ENCODE measurements at regions not wholly inside any gene's neighbourhood (a gene's known extent, or its start where the extent isn't known, plus 50 kb on each side); places are given as distances from the start of the nearest gene placed in this dataset.
"Not testable (repeated sequence)": the region's sequence is repeated elsewhere in the genome, so short reads cannot be mapped to it uniquely, and the experiment has no call there.

DNA sequence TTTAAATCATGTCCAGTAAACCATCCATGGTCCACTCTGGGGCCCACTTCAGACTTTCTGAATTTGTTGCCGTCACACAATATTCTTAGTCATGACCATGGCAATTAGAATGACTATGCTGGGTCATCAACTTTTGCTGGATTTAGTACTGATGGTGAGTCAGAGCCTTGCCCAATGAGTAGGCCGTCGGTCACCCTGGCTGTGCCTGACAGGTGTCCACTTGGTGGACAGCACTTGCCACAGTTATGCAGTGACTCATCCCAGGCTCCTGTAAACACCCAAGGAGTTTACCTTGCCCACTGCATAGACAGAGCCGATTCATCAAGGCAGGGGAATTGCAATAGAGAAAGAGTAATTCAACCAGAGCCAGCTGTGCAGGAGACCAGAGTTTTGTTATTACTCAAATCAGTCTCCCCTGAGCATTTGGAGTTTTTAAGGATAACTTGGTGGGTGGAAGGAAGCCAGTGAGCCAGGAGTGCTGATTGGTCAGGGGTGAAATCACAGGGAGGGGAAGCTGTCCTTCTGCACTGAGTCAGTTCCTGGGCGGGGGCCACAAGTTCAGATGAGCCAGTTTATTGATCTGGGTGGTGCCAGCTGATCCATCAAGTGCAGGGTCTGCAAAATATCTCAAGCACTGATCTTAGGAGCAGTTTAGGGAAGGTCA lies 333.8 kb downstream of the PTPRU start:
- in situ Hi-C loops (cut with HindIII; ENCODE audit: low sequenced_read_pairs): loop anchor here (5.0 kb wide), 1 partner anchor 193 kb away; no protein-coding TSS in a partner anchor

DNA sequence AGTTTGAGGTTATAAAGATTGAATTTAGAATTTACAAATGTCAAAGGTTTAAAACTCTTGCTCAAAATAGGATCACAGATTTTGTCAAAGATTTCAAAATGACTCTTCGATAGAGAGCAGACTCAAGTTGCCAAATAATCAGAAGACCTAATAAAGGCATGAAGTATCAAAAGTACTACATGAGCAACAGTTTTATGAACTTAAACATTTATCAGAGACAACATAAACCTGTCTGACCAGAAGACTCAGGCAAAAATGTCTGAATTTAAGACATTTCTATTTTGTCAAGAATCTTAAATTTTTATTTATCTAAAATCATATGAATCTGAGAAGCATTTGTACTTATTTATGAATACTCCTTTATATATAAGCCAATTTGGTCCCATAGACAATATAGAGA lies 330.9 kb downstream of the PTPRU start:
- in situ Hi-C loops (cut with HindIII; ENCODE audit: low sequenced_read_pairs): loop anchor here (5.0 kb wide), 1 partner anchor 190 kb away; no protein-coding TSS in a partner anchor

- in situ Hi-C loops (cut with HindIII; ENCODE audit: low sequenced_read_pairs): loop anchor here (5.0 kb wide), 1 partner anchor 188 kb away; no protein-coding TSS in a partner anchor
Observed at GRCh38 chr1:29565490-29565889, 329.2 kb downstream of the PTPRU start.

DNA sequence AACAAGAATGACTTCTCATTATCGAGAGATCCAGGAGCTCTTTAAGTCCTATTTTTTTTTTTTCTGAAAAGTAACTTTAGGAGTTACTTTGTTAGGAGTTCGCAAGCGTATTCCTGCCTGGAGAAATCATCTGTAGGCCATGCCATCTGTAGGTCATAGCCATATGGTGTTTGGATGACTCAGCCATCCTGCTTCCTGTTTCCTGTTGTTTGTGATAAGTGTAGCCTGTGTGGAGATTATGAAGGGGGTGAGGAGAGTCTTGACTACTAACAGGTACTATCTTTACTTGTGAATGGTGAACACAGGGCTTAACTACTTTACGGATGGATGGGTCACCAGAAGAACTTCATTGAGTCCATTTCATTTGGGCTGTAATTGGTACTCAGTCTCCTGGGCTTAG lies 327.2 kb downstream of the PTPRU start:
- in situ Hi-C loops (cut with HindIII; ENCODE audit: low sequenced_read_pairs): loop anchor here (5.0 kb wide), 1 partner anchor 44 kb away; no protein-coding TSS in a partner anchor

GRCh38 chr1:29563092-29563491 lies 326.8 kb downstream of the PTPRU start:
- in situ Hi-C loops (cut with HindIII; ENCODE audit: low sequenced_read_pairs): loop anchor here (5.0 kb wide), 1 partner anchor 44 kb away; no protein-coding TSS in a partner anchor

GRCh38 chr1:29559056-29559455 lies 322.7 kb downstream of the PTPRU start:
- in situ Hi-C loops (cut with HindIII; ENCODE audit: low sequenced_read_pairs): no loop called here

DNA sequence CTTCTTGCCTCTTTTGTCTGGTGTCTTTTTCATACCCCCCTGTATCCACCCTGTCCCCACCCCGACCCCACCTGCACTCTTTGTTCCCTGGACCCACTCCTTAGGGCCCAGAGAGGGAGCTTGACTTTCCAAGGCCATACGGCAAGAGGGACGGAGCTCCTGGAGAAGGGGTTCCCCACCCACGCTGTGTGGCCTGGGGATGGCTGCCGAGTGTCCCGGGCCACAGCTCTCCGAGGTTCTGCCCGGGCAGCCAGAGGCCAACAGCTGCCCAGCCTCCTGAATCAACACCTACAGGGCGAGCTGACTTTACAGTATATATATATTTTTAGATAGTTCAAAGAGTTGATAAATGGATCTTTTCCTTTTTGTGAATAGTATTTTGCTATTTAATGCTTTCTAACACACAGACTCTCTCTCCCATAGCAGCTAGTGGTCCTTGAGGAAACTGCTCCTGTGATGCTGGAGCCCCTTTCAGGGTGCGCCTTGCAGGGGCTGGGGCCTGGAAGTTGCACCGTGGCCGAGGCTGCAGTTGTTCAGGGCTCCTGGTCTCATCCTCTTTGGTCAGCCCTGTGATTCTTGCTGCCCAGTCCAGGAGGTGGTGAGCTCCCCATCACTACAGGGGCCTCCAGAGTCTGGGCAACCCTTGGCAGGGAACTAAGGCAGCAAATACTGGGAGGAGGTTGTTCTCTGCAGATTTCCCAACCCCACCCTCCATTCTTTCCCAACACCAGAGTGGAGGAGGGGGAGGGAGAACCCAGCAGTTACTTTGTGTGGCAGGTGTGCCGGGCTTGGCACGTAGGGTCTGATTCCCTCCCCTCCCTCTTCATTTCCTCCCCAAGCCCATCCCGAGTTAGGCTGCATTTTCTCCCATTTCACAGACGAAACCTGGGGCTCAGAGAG lies 321.6 kb downstream of the PTPRU start:
- in situ Hi-C loops (cut with HindIII; ENCODE audit: low sequenced_read_pairs): no loop called here

DNA sequence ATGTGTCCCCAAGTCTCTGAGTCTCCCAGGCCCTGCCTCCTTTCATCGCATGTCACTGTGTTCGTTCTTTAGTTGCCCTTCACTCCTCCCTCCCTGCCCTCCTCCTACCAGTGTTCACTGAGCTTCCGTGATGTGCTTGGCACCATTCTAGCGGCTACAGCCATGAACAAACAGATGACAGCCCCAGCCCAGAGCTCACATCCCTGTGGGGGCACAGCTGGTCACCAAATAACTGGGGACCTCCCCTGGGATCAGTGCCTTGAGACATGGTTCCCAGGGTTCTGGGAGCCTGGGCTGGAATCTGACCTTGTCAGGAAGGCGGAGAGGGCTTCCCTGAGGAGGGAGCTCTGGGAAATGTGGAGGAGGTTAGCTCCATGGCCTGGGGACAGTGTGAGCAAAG lies 320.7 kb downstream of the PTPRU start:
- in situ Hi-C loops (cut with HindIII; ENCODE audit: low sequenced_read_pairs): no loop called here

DNA sequence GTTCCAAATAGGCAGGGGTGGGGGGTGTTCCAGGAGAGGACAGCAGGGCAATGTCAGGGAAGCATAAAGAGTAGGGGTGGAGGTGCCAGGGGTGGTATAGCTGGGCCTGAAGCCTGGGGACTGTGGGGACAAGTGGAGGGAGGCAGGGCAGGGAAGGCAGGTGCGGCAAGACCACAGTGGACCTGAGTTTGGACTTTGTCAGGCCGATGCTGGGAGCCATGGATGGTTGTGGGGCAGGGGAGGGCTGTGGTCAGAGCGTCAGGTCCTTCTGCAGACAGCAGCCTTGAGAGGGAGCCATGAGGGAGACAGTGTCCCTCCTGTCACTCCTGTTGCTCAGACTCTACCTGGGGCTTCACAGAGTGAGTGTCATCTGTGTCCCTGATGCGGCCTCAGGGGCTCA lies 320.3 kb downstream of the PTPRU start:
- in situ Hi-C loops (cut with HindIII; ENCODE audit: low sequenced_read_pairs): no loop called here

- in situ Hi-C loops (cut with HindIII; ENCODE audit: low sequenced_read_pairs): no loop called here
Observed at GRCh38 chr1:29555043-29555620, 318.8 kb downstream of the PTPRU start.

DNA sequence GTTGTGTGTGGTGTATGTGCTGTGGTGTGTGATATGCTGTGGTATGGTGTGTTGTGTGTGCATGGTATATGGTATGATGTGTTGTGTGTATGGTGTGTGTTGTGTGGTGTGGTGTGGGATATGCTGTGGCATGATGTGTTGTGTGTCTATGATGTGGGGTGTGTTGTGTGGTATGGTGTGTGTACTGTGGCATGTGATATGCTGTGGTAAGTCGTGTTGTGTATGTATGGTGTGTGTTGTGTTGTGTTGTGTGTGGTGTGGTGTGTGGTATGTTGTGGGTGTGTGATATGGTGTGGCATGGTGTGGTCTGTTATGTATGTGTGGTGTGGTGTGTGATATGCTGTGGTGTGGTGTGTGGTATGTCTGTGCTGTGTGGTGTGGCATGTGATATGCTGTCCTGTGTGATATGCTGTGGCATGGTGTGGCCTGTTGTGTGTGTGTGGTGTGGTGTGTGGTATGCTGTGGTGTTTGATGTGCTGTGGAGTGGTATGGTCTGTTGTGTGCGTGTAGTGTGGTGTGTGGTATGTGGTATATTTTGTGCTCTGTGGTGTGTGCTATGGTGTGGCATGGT lies 318.0 kb downstream of the PTPRU start:
- in situ Hi-C loops (cut with HindIII; ENCODE audit: low sequenced_read_pairs): no loop called here

DNA sequence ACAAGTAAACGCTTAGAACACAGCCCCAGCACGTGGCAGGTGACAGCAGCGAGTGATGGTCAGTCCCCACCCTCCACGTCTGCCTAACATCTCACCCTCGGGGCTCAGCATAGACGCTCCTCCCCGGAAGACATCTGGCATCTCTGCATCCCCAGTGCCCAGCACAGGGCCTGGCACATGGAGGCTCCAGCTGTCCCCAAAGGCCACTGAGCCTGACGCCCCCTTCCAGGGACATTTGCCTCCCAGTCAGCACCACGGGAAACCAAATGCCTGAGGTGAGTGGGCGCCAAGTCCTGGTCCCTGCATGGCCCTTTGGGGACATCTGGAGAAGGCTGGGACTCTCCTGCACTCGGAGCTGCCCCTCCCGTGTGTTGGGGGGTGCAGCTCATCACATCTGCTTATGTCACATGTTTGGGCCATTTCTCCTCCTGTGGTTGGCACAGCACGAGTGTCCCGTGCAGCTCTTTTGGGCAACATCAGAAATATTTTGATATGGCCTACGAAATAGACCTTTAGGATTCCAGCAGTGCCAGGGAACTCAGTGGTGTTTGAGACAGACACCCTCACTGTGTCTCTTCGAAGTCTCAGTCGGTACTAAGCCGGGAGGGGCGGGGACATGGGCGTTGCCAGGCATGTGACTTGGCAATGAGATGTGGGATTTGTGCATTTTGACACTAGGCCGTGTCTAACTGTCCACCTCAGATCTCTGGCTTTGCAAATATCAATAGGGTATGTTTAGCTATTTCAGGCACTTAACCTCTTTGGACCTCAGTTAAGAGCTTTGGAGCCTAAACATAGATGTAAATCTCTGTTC lies 315.0 kb downstream of the PTPRU start:
- in situ Hi-C loops (cut with HindIII; ENCODE audit: low sequenced_read_pairs): no loop called here

- in situ Hi-C loops (cut with HindIII; ENCODE audit: low sequenced_read_pairs): no loop called here
Observed at GRCh38 chr1:29550119-29550841, 314.0 kb downstream of the PTPRU start.

GRCh38 chr1:29549728-29550118 lies 313.4 kb downstream of the PTPRU start:
- in situ Hi-C loops (cut with HindIII; ENCODE audit: low sequenced_read_pairs): not testable (repeated sequence)

- in situ Hi-C loops (cut with HindIII; ENCODE audit: low sequenced_read_pairs): no loop called here
Observed at GRCh38 chr1:29549001-29549400, 312.7 kb downstream of the PTPRU start.

DNA sequence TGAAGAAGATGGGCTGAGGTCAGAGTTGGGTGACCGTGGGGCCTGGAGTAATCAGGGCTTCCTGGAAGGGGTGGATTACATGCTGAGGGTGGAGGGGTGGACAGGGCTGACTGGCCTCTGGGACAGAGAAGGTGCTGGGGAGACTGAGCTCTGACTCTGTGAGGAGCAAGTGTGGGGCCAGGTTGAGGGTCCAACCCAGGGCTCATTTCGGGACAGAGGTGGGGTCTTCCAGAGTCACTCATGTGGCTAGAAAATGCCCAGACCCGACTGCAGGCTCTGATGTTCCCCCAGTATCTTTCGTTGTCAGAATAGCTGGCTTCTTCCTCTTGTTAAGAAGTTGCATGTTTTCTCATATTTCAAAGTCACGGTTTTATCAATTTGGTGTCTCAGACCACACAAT lies 311.8 kb downstream of the PTPRU start:
- in situ Hi-C loops (cut with HindIII; ENCODE audit: low sequenced_read_pairs): no loop called here

- in situ Hi-C loops (cut with HindIII; ENCODE audit: low sequenced_read_pairs): no loop called here
Observed at GRCh38 chr1:29547300-29547699, 311.0 kb downstream of the PTPRU start.

- in situ Hi-C loops (cut with HindIII; ENCODE audit: low sequenced_read_pairs): no loop called here
Observed at GRCh38 chr1:29546496-29546895, 310.2 kb downstream of the PTPRU start.

DNA sequence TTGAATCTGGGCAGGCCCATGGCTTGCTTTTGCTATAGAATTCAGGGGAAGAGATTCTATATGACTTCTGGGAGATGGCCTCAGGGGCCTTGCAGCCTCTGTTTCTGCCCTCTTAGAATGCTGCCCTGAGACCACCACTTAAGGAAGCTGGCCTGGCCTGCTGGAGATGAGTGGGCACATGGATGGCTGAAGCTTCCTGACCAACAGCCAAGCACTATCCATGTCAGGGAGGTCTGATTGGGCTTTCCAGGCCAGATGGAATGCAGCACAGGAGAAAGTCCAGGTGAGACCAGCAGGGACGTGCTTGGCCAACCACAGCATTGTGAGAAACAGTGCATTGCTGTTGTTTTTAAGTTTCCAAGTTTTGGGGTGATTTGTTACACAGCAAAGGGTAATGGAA lies 308.1 kb downstream of the PTPRU start:
- in situ Hi-C loops (cut with HindIII; ENCODE audit: low sequenced_read_pairs): no loop called here

DNA sequence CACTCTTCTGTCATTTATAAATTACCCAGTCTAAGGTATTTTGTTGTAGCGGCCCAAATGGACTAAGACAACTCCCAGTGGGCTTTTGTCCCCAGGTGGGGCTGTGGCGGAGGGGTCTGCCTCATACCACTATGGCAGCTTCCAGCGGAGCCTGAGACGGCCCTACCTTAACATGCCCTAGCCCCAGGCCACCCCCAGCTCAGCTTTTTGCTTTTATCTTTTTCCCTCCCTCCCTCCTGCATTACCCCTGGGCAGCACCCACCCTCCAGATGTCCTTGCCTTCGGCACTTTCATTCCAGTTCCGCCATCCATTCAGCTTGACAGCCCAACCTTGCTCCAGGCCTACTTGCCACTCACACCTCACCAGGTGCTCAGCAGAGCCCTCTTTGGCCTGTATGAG lies 307.3 kb downstream of the PTPRU start:
- in situ Hi-C loops (cut with HindIII; ENCODE audit: low sequenced_read_pairs): no loop called here
